Dedifferentiated amniotic fluid mesenchymal stem cell (primary cell): ENCODE measurements at regions not wholly inside any gene's neighbourhood (a gene's known extent, or its start where the extent isn't known, plus 50 kb on each side); places are given as distances from the start of the nearest gene placed in this dataset.
A peak's percentile ranks its signal among the peaks of the same experiment; 100 is the strongest.
"Not testable (repeated sequence)": the region's sequence is repeated elsewhere in the genome, so short reads cannot be mapped to it uniquely, and the experiment has no call there.

Experiments used
- DNase-seq: peaks from one replicate; pipeline ENCODE4 v3.0.0-alpha.2; 2016; ENCODE audit errors: extremely low spot score

- DNase-seq: peak; percentile 65
These were observed 206.3 kb downstream of the NPIPB11 start for GRCh38 chr16:29200135-29200601.

GRCh38 chr16:29199626-29200025 is 206.9 kb downstream of the NPIPB11 start:
- DNase-seq: peak; percentile 61

- no peak for DNase-seq
These were observed 207.6 kb downstream of the NPIPB11 start for GRCh38 chr16:29198731-29199521.

GRCh38 chr16:29198231-29198630 is 208.3 kb downstream of the NPIPB11 start:
- DNase-seq: no peak

- not testable (repeated sequence) for DNase-seq
These were observed 208.9 kb downstream of the NPIPB11 start for GRCh38 chr16:29197494-29198100.

- not testable (repeated sequence) for DNase-seq
These were observed 209.8 kb downstream of the NPIPB11 start for GRCh38 chr16:29196746-29197145.

GRCh38 chr16:29195116-29195872 is 210.4 kb downstream of the LAT start:
- peak; percentile 82 for DNase-seq

- not testable (repeated sequence) for DNase-seq
These were observed 209.5 kb downstream of the LAT start for GRCh38 chr16:29194185-29194844.

- not testable (repeated sequence) for DNase-seq
These were observed 208.8 kb downstream of the LAT start for GRCh38 chr16:29193634-29194033.

- DNase-seq: not testable (repeated sequence)
These were observed 208.4 kb downstream of the LAT start for GRCh38 chr16:29193248-29193574.

- DNase-seq: no peak
These were observed 207.7 kb downstream of the LAT start for GRCh38 chr16:29192329-29193247.

GRCh38 chr16:29191636-29192180 is 206.9 kb downstream of the LAT start:
- DNase-seq: not testable (repeated sequence)

- not testable (repeated sequence) for DNase-seq
These were observed 205.9 kb downstream of the LAT start for GRCh38 chr16:29190553-29191431.

- DNase-seq: not testable (repeated sequence)
These were observed 204.0 kb downstream of the LAT start for GRCh38 chr16:29188806-29189205.

GRCh38 chr16:29186306-29187220 is 201.7 kb downstream of the LAT start:
- not testable (repeated sequence) for DNase-seq

GRCh38 chr16:29185872-29186271 is 201.0 kb downstream of the LAT start:
- DNase-seq: not testable (repeated sequence)

- DNase-seq: not testable (repeated sequence)
These were observed 200.0 kb downstream of the LAT start for GRCh38 chr16:29184738-29185438.
